ENCODE measurements at regions not wholly inside any gene's neighbourhood (a gene's known extent, or its start where the extent isn't known, plus 50 kb on each side); places are given as distances from the start of the nearest gene placed in this dataset.

GRCh38 chr6:150486048-150486447 is 113.6 kb upstream of the PLEKHG1 start (continued):
- TF ChIP-seq TCF4 (CRISPR knock-in tag; IDR thresholded peaks at IDR 0.05; ENCODE audit: borderline replicate concordance) (no peak), PATZ1 (CRISPR knock-in tag; IDR thresholded peaks at IDR 0.05; ENCODE audit: borderline replicate concordance) (no peak)

- TF ChIP-seq POU6F1 (CRISPR knock-in tag; IDR thresholded peaks at IDR 0.05; ENCODE audit: borderline replicate concordance, low read depth) (no peak), TOX (CRISPR knock-in tag; IDR thresholded peaks at IDR 0.05; ENCODE audit: borderline replicate concordance) (no peak)
- ATAC-seq, result no peak
Observed at GRCh38 chr6:150490586-150490985, 109.1 kb upstream of the PLEKHG1 start.

- TF ChIP-seq ZNF8 (CRISPR knock-in tag; IDR thresholded peaks at IDR 0.05), result no peak
- TF ChIP-seq PPARA (CRISPR knock-in tag; IDR thresholded peaks at IDR 0.05; ENCODE audit: borderline replicate concordance), result no peak
- TF ChIP-seq CSDC2 (CRISPR knock-in tag; IDR thresholded peaks at IDR 0.05), result no peak
- TF ChIP-seq TSHZ2 (CRISPR knock-in tag; IDR thresholded peaks at IDR 0.05), result no peak
- no peak for TF ChIP-seq ZFP30 (CRISPR knock-in tag; IDR thresholded peaks at IDR 0.05)
- TF ChIP-seq ARNTL (CRISPR knock-in tag; IDR thresholded peaks at IDR 0.05; ENCODE audit: borderline replicate concordance, low read depth), result no peak
- no peak for TF ChIP-seq ISL1 (CRISPR knock-in tag; IDR thresholded peaks at IDR 0.05)
- no peak for TF ChIP-seq BACH2 (CRISPR knock-in tag; IDR thresholded peaks at IDR 0.05; ENCODE audit: borderline replicate concordance)
- TF ChIP-seq SNAI2 (CRISPR knock-in tag; IDR thresholded peaks at IDR 0.05), result no peak
- no peak for TF ChIP-seq RARB (CRISPR knock-in tag; IDR thresholded peaks at IDR 0.05)
- TF ChIP-seq ZNF70 (CRISPR knock-in tag; IDR thresholded peaks at IDR 0.05), result no peak
- no peak for ATAC-seq
Observed at GRCh38 chr6:150491131-150491810, 108.4 kb upstream of the PLEKHG1 start.

- TF ChIP-seq ARNTL (CRISPR knock-in tag; IDR thresholded peaks at IDR 0.05; ENCODE audit: borderline replicate concordance, low read depth), result no peak
- no peak for TF ChIP-seq PPARA (CRISPR knock-in tag; IDR thresholded peaks at IDR 0.05; ENCODE audit: borderline replicate concordance)
- TF ChIP-seq CSDC2 (CRISPR knock-in tag; IDR thresholded peaks at IDR 0.05), result no peak
- no peak for TF ChIP-seq CREB5 (CRISPR knock-in tag; IDR thresholded peaks at IDR 0.05; ENCODE audit: low read depth)
- no peak for TF ChIP-seq GLIS3 (CRISPR knock-in tag; IDR thresholded peaks at IDR 0.05)
- no peak for TF ChIP-seq SNAI2 (CRISPR knock-in tag; IDR thresholded peaks at IDR 0.05)
- TF ChIP-seq CSRNP3 (CRISPR knock-in tag; IDR thresholded peaks at IDR 0.05), result no peak
- no peak for TF ChIP-seq ZFP3 (CRISPR knock-in tag; IDR thresholded peaks at IDR 0.05)
- TF ChIP-seq ZNF565 (CRISPR knock-in tag; conservative IDR thresholded peaks at IDR 0.05; ENCODE audit: low read depth), result no peak
- TF ChIP-seq OSR1 (CRISPR knock-in tag; IDR thresholded peaks at IDR 0.05), result no peak
- TF ChIP-seq BACH2 (CRISPR knock-in tag; IDR thresholded peaks at IDR 0.05; ENCODE audit: borderline replicate concordance), result no peak
- TF ChIP-seq RARB (CRISPR knock-in tag; IDR thresholded peaks at IDR 0.05), result no peak
- no peak for TF ChIP-seq TCF4 (CRISPR knock-in tag; IDR thresholded peaks at IDR 0.05; ENCODE audit: borderline replicate concordance)
- no peak for TF ChIP-seq ZC3H10 (CRISPR knock-in tag; IDR thresholded peaks at IDR 0.05)
- TF ChIP-seq TOX (CRISPR knock-in tag; IDR thresholded peaks at IDR 0.05; ENCODE audit: borderline replicate concordance), result no peak
- no peak for TF ChIP-seq ZNF70 (CRISPR knock-in tag; IDR thresholded peaks at IDR 0.05)
- TF ChIP-seq ESRRG (CRISPR knock-in tag; IDR thresholded peaks at IDR 0.05), result no peak
- no peak for TF ChIP-seq TSHZ2 (CRISPR knock-in tag; IDR thresholded peaks at IDR 0.05)
- ATAC-seq, result no peak
Observed at GRCh38 chr6:150491811-150492172, 107.9 kb upstream of the PLEKHG1 start.

Measured in SK-N-SH treated with all-trans-retinoic acid at 6 μM for 48 hours (cell line).